OCI-LY1 (cell line): ENCODE measurements at regions not wholly inside any gene's neighbourhood (a gene's known extent, or its start where the extent isn't known, plus 50 kb on each side); places are given as distances from the start of the nearest gene placed in this dataset.

ENCODE experiments used
- H2AFZ ChIP-seq: fragments of 200-600 bp; sonication (generic), shearing (Covaris generic); 2 replicates; pipeline ENCODE4 v1.6.0; 2014; ENCODE audit warnings: antibody characterized with exemption, mild to moderate bottlenecking, low read length
- H3F3A ChIP-seq: fragments of 200-600 bp; sonication (generic), shearing (Covaris generic); 2 replicates; pipeline ENCODE4 v1.6.0; 2014; ENCODE audit warnings: mild to moderate bottlenecking, antibody characterized with exemption, low read length, moderate library complexity; ENCODE audit not compliant: insufficient read depth
- H3K27ac ChIP-seq: fragments of 200-600 bp; sonication (generic); 2 replicates; pipeline ENCODE4 v1.5.1; 2014; ENCODE audit warnings: low read length, mixed run types, mild to moderate bottlenecking, low read depth; ENCODE audit not compliant: poor library complexity, severe bottlenecking
- H3K27me3 ChIP-seq: fragments of 200-600 bp; sonication (generic); 2 replicates; pipeline ENCODE4 v1.6.0; 2014; ENCODE audit warnings: antibody characterized with exemption, mild to moderate bottlenecking, low read length, moderate library complexity; ENCODE audit not compliant: insufficient read depth
- H3K36me3 ChIP-seq: fragments of 200-600 bp; sonication (generic); 2 replicates; pipeline ENCODE4 v1.6.1; 2014; ENCODE audit warnings: mild to moderate bottlenecking, antibody characterized with exemption, low read length, moderate library complexity, mixed read lengths; ENCODE audit not compliant: insufficient read depth
- H3K4me1 ChIP-seq: fragments of 200-600 bp; sonication (generic); 2 replicates; pipeline ENCODE4 v1.5.1; 2014; ENCODE audit warnings: mild to moderate bottlenecking, low read length, moderate library complexity; ENCODE audit not compliant: insufficient read depth, severe bottlenecking
- H3K4me2 ChIP-seq: fragments of 200-600 bp; sonication (generic), shearing (Covaris generic); 2 replicates; pipeline ENCODE4 v1.6.1; 2014; ENCODE audit warnings: low read length
- H3K4me3 ChIP-seq: fragments of 200-600 bp; sonication (generic); 2 replicates; pipeline ENCODE4 v1.5.1; 2014; ENCODE audit warnings: low read length, low read depth, mild to moderate bottlenecking, mixed read lengths; ENCODE audit not compliant: poor library complexity, severe bottlenecking
- H3K79me2 ChIP-seq: fragments of 200-600 bp; shearing (Covaris generic); 2 replicates; pipeline ENCODE4 v1.6.1; 2016; ENCODE audit warnings: mixed run types, low read length, mixed read lengths; ENCODE audit not compliant: insufficient read depth
- H3K9ac ChIP-seq: fragments of 200-600 bp; sonication (generic), shearing (Covaris generic); 2 replicates; pipeline ENCODE4 v1.6.1; 2014; ENCODE audit warnings: mild to moderate bottlenecking, low read length, mixed read lengths
- H3K9me2 ChIP-seq: fragments of 200-600 bp; sonication (generic), shearing (Covaris generic); 2 replicates; pipeline ENCODE4 v1.6.1; 2014; ENCODE audit warnings: low read depth, mild to moderate bottlenecking, low read length, mixed read lengths
- H3K9me3 ChIP-seq: fragments of 200-600 bp; shearing (Covaris generic); 2 replicates; pipeline ENCODE4 v1.6.1; 2014; ENCODE audit warnings: low read length, mixed read lengths
- H4K20me1 ChIP-seq: fragments of 200-600 bp; sonication (generic), shearing (Covaris generic); 2 replicates; pipeline ENCODE4 v1.6.0; 2016; ENCODE audit warnings: mild to moderate bottlenecking, low read length; ENCODE audit not compliant: insufficient read depth
- CTCF ChIP-seq: fragments of 200-600 bp; sonication (generic), shearing (Covaris generic); IDR thresholded peaks from 2 replicates; pipeline ENCODE4 v1.5.1; 2017; ENCODE audit warnings: mild to moderate bottlenecking, antibody characterized with exemption, low read length, moderate library complexity, mixed read lengths
- EZH2 ChIP-seq: fragments of 200-600 bp; sonication (generic), shearing (Covaris generic); IDR thresholded peaks from 2 replicates; pipeline ENCODE4 v1.8.0; 2017; ENCODE audit warnings: borderline replicate concordance, mixed run types, mild to moderate bottlenecking, antibody characterized with exemption, low read length, moderate library complexity, mixed read lengths

DNA sequence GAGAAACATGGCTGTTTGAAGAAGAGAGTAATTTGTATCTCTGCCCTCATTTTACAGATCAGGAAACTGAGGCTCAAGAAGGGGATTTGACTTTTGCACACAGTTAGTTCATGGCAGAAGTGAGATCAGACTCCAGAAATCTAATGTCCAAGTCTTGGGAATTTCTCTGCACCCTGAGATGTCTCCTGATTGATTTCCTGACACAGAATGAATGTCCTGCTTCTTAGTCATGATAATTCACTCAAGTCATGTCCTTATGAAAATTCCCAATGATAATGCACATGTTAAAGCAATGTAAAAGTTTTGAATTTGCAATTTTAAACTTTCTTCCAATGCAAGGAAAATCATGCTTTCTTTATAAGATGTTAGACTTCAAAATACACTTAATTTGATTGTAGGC lies 105.9 kb downstream of the ACKR3 start:
- H3K4me2 ChIP-seq, result no peak overlapping the region
- H3K4me1 ChIP-seq, result no peaks in the 10 kb centered on the region
- H3K9me3 ChIP-seq, result no peaks in the 10 kb centered on the region

GRCh38 chr2:236676136-236676873 lies 106.7 kb downstream of the ACKR3 start:
- H3K27me3 ChIP-seq, result no peaks in the 10 kb centered on the region
- H3K4me2 ChIP-seq, result no peak overlapping the region
- H3K79me2 ChIP-seq, result no peaks in the 10 kb centered on the region
- no peaks in the 10 kb centered on the region for H3K4me1 ChIP-seq
- TF ChIP-seq EZH2 (no peak), CTCF (no peak)
- no peaks in the 10 kb centered on the region for H3F3A ChIP-seq
- H3K36me3 ChIP-seq, result no peaks in the 10 kb centered on the region
- H3K9ac ChIP-seq, result no peak overlapping the region
- H3K9me3 ChIP-seq, result no peaks in the 10 kb centered on the region
- H3K4me3 ChIP-seq, result no peak overlapping the region
- H3K9me2 ChIP-seq, result no peaks in the 10 kb centered on the region
- H4K20me1 ChIP-seq, result no peaks in the 10 kb centered on the region
- H3K27ac ChIP-seq, result no peak overlapping the region
- H2AFZ ChIP-seq, result no peak overlapping the region

More for the DNA sequence above, 105.9 kb downstream of the ACKR3 start:
- no peak for TF ChIP-seq EZH2
- no peak for TF ChIP-seq CTCF
- H3K9ac ChIP-seq, result no peak overlapping the region
- no peak overlapping the region for H3K27ac ChIP-seq
- no peak overlapping the region for H2AFZ ChIP-seq
- no peaks in the 10 kb centered on the region for H3F3A ChIP-seq
- H3K4me3 ChIP-seq, result no peak overlapping the region
- H3K27me3 ChIP-seq, result no peaks in the 10 kb centered on the region
- H3K9me2 ChIP-seq, result no peaks in the 10 kb centered on the region
- H3K79me2 ChIP-seq, result no peaks in the 10 kb centered on the region
- no peaks in the 10 kb centered on the region for H3K36me3 ChIP-seq
- H4K20me1 ChIP-seq, result no peaks in the 10 kb centered on the region

- TF ChIP-seq CTCF, result no peak
- no peak for TF ChIP-seq EZH2
- no peak overlapping the region for H3K4me3 ChIP-seq
- no peak overlapping the region for H3K9ac ChIP-seq
- H3K4me1 ChIP-seq, result no peaks in the 10 kb centered on the region
- no peaks in the 10 kb centered on the region for H3K9me3 ChIP-seq
- H3K27ac ChIP-seq, result no peak overlapping the region
- no peaks in the 10 kb centered on the region for H3K36me3 ChIP-seq
- H3K79me2 ChIP-seq, result no peaks in the 10 kb centered on the region
- H2AFZ ChIP-seq, result no peak overlapping the region
- H3K4me2 ChIP-seq, result no peak overlapping the region
- no peaks in the 10 kb centered on the region for H3K27me3 ChIP-seq
- no peaks in the 10 kb centered on the region for H4K20me1 ChIP-seq
- no peaks in the 10 kb centered on the region for H3F3A ChIP-seq
- no peaks in the 10 kb centered on the region for H3K9me2 ChIP-seq
Observed at GRCh38 chr2:236677368-236677767, 107.7 kb downstream of the ACKR3 start.
